Cardiac muscle cell (in vitro differentiated cells and primary cell): ENCODE measurements at regions not wholly inside any gene's neighbourhood (a gene's known extent, or its start where the extent isn't known, plus 50 kb on each side); places are given as distances from the start of the nearest gene placed in this dataset.

Source experiments
- DNase-seq, 2 donors: peaks; one replicate each; pipeline versions ENCODE4 v3.0.0 to v3.0.0-alpha.2; 2010 to 2017; ENCODE audit warnings: low read depth in 1 of 2, low spot score in 1 of 2
- H3K27ac ChIP-seq: fragments of 200-600 bp; sonication (generic); 2 replicates; pipeline ENCODE4 v1.5.1; 2016
- H3K27me3 ChIP-seq: fragments of 200-600 bp; sonication (generic); 2 replicates; pipeline ENCODE4 v1.6.0; 2016; ENCODE audit warnings: control low read depth
- H3K36me3 ChIP-seq: fragments of 200-600 bp; sonication (generic); 2 replicates; pipeline ENCODE4 v1.5.1; 2016; ENCODE audit warnings: control low read depth
- H3K4me1 ChIP-seq: fragments of 200-600 bp; sonication (generic); 2 replicates; pipeline ENCODE4 v1.8.1; 2017; ENCODE audit warnings: low read depth, mild to moderate bottlenecking, mixed run types
- H3K4me3 ChIP-seq: fragments of 200-600 bp; sonication (generic); 2 replicates; pipeline ENCODE4 v1.5.1; 2016; ENCODE audit warnings: mild to moderate bottlenecking
- H3K9me3 ChIP-seq: fragments of 200-600 bp; sonication (generic); 2 replicates; pipeline ENCODE4 v1.5.1; 2017; ENCODE audit warnings: low read depth, mild to moderate bottlenecking, control low read depth
- CTCF ChIP-seq: IDR thresholded peaks from 2 replicates; pipeline ENCODE4 v1.5.1; 2012; ENCODE audit warnings: low read depth, mild to moderate bottlenecking, low read length

GRCh38 chr12:113612793-113613192 is 141.1 kb upstream of the LHX5 start:
- H3K9me3 ChIP-seq, result no peaks in the 10 kb centered on the region
- no peak for DNase-seq
- TF ChIP-seq CTCF, result no peak
- no peak overlapping the region for H3K4me3 ChIP-seq
- H3K36me3 ChIP-seq, result no peaks in the 10 kb centered on the region
- H3K27ac ChIP-seq, result no peak overlapping the region
- peaks cover 50% of the 10 kb centered on the region for H3K27me3 ChIP-seq
- no peaks in the 10 kb centered on the region for H3K4me1 ChIP-seq

GRCh38 chr12:113612076-113612728 is 140.5 kb upstream of the LHX5 start:
- no peak for DNase-seq
- no peak overlapping the region for H3K27ac ChIP-seq

GRCh38 chr12:113611652-113612051 is 140.0 kb upstream of the LHX5 start:
- TF ChIP-seq CTCF, result no peak
- Histone ChIP-seq H3K9me3 (no peaks in the 10 kb centered on the region), H3K4me3 (no peak overlapping the region), H3K36me3 (no peaks in the 10 kb centered on the region), H3K4me1 (no peaks in the 10 kb centered on the region), H3K27me3 (peaks cover 50% of the 10 kb centered on the region), H3K27ac (no peak overlapping the region)
- DNase-seq, result no peak

More at GRCh38 chr12:113612076-113612728, 140.5 kb upstream of the LHX5 start:
- Histone ChIP-seq H3K27me3 (peaks cover 50% of the 10 kb centered on the region), H3K4me3 (no peak overlapping the region), H3K36me3 (no peaks in the 10 kb centered on the region), H3K4me1 (no peaks in the 10 kb centered on the region), H3K9me3 (no peaks in the 10 kb centered on the region)
- TF ChIP-seq CTCF, result no peak

- Histone ChIP-seq H3K27me3 (peaks cover 50% of the 10 kb centered on the region), H3K4me1 (no peaks in the 10 kb centered on the region), H3K36me3 (no peaks in the 10 kb centered on the region), H3K4me3 (no peak overlapping the region), H3K9me3 (no peaks in the 10 kb centered on the region), H3K27ac (no peak overlapping the region)
- no peak for DNase-seq
- no peak for TF ChIP-seq CTCF
These were observed 139.0 kb upstream of the LHX5 start for GRCh38 chr12:113610698-113611097.

GRCh38 chr12:113609692-113610469 is 138.2 kb upstream of the LHX5 start:
- DNase-seq, result no peak
- Histone ChIP-seq H3K9me3 (no peaks in the 10 kb centered on the region), H3K4me3 (no peak overlapping the region), H3K27ac (no peak overlapping the region), H3K27me3 (peaks cover 50% of the 10 kb centered on the region), H3K36me3 (no peaks in the 10 kb centered on the region), H3K4me1 (no peaks in the 10 kb centered on the region)
- no peak for TF ChIP-seq CTCF
